Panc1 (cell line): ENCODE measurements at regions not wholly inside any gene's neighbourhood (a gene's known extent, or its start where the extent isn't known, plus 50 kb on each side); places are given as distances from the start of the nearest gene placed in this dataset.

Source experiments
- ATAC-seq: fragments of 200-7000 bp; cut with Tn5 transposase; 2 replicates; pipeline ENCODE4 v1.9.1; 2020; ENCODE audit warnings: mild to moderate bottlenecking, moderate library complexity
- BruUV-seq: library from RNA; stranded (reverse); fragments of 400-500 nt; replicated peaks from 2 replicates; lab custom pipeline; 2021; lab: Mats Ljungman, UMichigan
- CTCF ChIA-PET: fragments of 300-600 bp; sonication (Branson Sonifier 250); formaldehyde crosslinking; loops from one replicate; lab custom pipeline; 2022; ENCODE audit warnings: antibody characterized with exemption; lab: Charles Lee
- POLR2A ChIA-PET: fragments of 300-600 bp; sonication (Branson Sonifier 250); formaldehyde crosslinking; loops from one replicate; lab custom pipeline; 2022; ENCODE audit warnings: antibody characterized with exemption; lab: Charles Lee
- DNase-seq: peaks from one replicate; pipeline ENCODE4 v3.0.0-alpha.2; 2010; ENCODE audit warnings: low read depth, low spot score
- H3K27ac ChIP-seq: 2 replicates; pipeline ENCODE4 v1.5.1; 2011; ENCODE audit warnings: mild to moderate bottlenecking, low read length, inconsistent platforms
- H3K27me3 ChIP-seq: fragments of 200-500 bp; sonication (Bioruptor generic); 2 replicates; pipeline ENCODE4 v1.6.0; 2014; ENCODE audit warnings: low read length, inconsistent platforms; ENCODE audit not compliant: control insufficient read depth, insufficient read depth
- H3K36me3 ChIP-seq: fragments of 200-500 bp; sonication (Bioruptor generic); 2 replicates; pipeline ENCODE4 v1.5.1; 2014; ENCODE audit warnings: inconsistent platforms, mild to moderate bottlenecking, low read length, moderate library complexity; ENCODE audit not compliant: control insufficient read depth, insufficient read depth
- H3K4me1 ChIP-seq: 2 replicates; pipeline ENCODE4 v1.5.1; 2011; ENCODE audit warnings: inconsistent platforms, mild to moderate bottlenecking, low read length, moderate library complexity; ENCODE audit not compliant: control insufficient read depth, insufficient read depth
- H3K4me3 ChIP-seq, 2 experiments: 2 replicates each; pipeline ENCODE4 v1.5.1; 2011 to 2012; ENCODE audit warnings: low read depth in 2 of 2, low read length in 2 of 2, mild to moderate bottlenecking in 2 of 2, inconsistent platforms in 1 of 2, moderate library complexity in 1 of 2
- H3K9me3 ChIP-seq: fragments of 200-500 bp; sonication (Bioruptor generic); 2 replicates; pipeline ENCODE4 v1.5.1; 2014; ENCODE audit warnings: low read depth, mild to moderate bottlenecking, inconsistent platforms, low read length, moderate library complexity; ENCODE audit not compliant: control insufficient read depth, insufficient read depth
- CTCF ChIP-seq: fragments of 450-650 bp; IDR thresholded peaks from 2 replicates; pipeline ENCODE4 v1.5.1; 2017; ENCODE audit warnings: mild to moderate bottlenecking
- POLR2AphosphoS5 ChIP-seq: IDR thresholded peaks from 2 replicates; pipeline ENCODE4 v1.6.1; 2012; ENCODE audit warnings: mild to moderate bottlenecking, low read depth, low read length, moderate library complexity
- REST ChIP-seq, 2 experiments: IDR thresholded peaks; 2 replicates each; pipeline ENCODE4 v1.6.1; 2011 to 2012; ENCODE audit warnings: low read depth in 2 of 2, control low read depth in 1 of 2, low read length in 1 of 2, mild to moderate bottlenecking in 1 of 2, moderate library complexity in 1 of 2; ENCODE audit not compliant: insufficient read depth in 1 of 2
- SIN3A ChIP-seq: IDR thresholded peaks from 2 replicates; pipeline ENCODE4 v1.6.1; 2012; ENCODE audit warnings: low read depth, mild to moderate bottlenecking, low read length, moderate library complexity, borderline replicate concordance; ENCODE audit not compliant: insufficient read depth
- TCF7L2 ChIP-seq: IDR thresholded peaks from 2 replicates; pipeline ENCODE4 v1.6.1; 2011; ENCODE audit warnings: mild to moderate bottlenecking, low read depth, low read length, inconsistent platforms
- in situ Hi-C: cut with HindIII; loops from 2 replicates; pipeline ENCODE4 v1.10.0; 2016; ENCODE audit warnings: low sequenced_read_pairs, low pct_unique_long_range_greater_than_20kb
- intact Hi-C: fragments of 100-400 bp; cut with micrococcal nuclease; formaldehyde crosslinking; loops from one replicate; pipeline ENCODE4 v1.10.0; 2022; ENCODE audit not compliant: unreplicated experiment

GRCh38 chr2:16171425-16171920 is 231.1 kb downstream of the MYCN start:
- Histone ChIP-seq H3K9me3 (no peaks in the 10 kb centered on the region), H3K36me3 (no peaks in the 10 kb centered on the region), H3K4me3 (no peak overlapping the region), H3K4me1 (no peaks in the 10 kb centered on the region), H3K27me3 (no peaks in the 10 kb centered on the region), H3K27ac (no peak overlapping the region)
- intact Hi-C loops (no loop called here), in situ Hi-C loops (no loop called here)
- CTCF ChIA-PET = no interaction called here
- POLR2A ChIA-PET = no interaction called here
- no TSS peak for BruUV-seq
- TF ChIP-seq CTCF (no peak), POLR2AphosphoS5 (no peak), REST (IDR thresholded peaks at IDR 0.05; ENCODE audit: insufficient read depth in 1 of 2, low read depth in 2 of 2, low read length in 1 of 2) (no peak), SIN3A (no peak), TCF7L2 (no peak)
- DNase-seq (no peak), ATAC-seq (no peak)

- no peak overlapping the region for H3K4me3 ChIP-seq
- intact Hi-C loops = no loop called here
- no peaks in the 10 kb centered on the region for H3K9me3 ChIP-seq
- ATAC-seq (no peak), DNase-seq (no peak)
- CTCF ChIA-PET = no interaction called here
- no peaks in the 10 kb centered on the region for H3K27me3 ChIP-seq
- no peaks in the 10 kb centered on the region for H3K36me3 ChIP-seq
- no peak for TF ChIP-seq SIN3A
- TF ChIP-seq CTCF = no peak
- TF ChIP-seq POLR2AphosphoS5 = no peak
- TF ChIP-seq TCF7L2 = no peak
- TF ChIP-seq REST (IDR thresholded peaks at IDR 0.05; ENCODE audit: insufficient read depth in 1 of 2, low read depth in 2 of 2, low read length in 1 of 2) = no peak
- H3K4me1 ChIP-seq = no peaks in the 10 kb centered on the region
- no peak overlapping the region for H3K27ac ChIP-seq
- no TSS peak for BruUV-seq
- in situ Hi-C loops = no loop called here
- POLR2A ChIA-PET = no interaction called here
Observed at GRCh38 chr2:16170675-16171424, 230.5 kb downstream of the MYCN start.
